ENCODE measurements at regions not wholly inside any gene's neighbourhood (a gene's known extent, or its start where the extent isn't known, plus 50 kb on each side); places are given as distances from the start of the nearest gene placed in this dataset.

- no peak for TF ChIP-seq CTCF (IDR thresholded peaks at IDR 0.05)
- no peak for TF ChIP-seq POLR2A (IDR thresholded peaks at IDR 0.05)
These were observed 330.2 kb downstream of the PTTG2 start for GRCh38 chr4:38290366-38290765.
